ENCODE measurements at regions not wholly inside any gene's neighbourhood (a gene's known extent, or its start where the extent isn't known, plus 50 kb on each side); places are given as distances from the start of the nearest gene placed in this dataset.

- TF ChIP-seq CTCF (IDR thresholded peaks at IDR 0.05) = no peak
- TF ChIP-seq CREB1 (CRISPR knock-in tag; IDR thresholded peaks at IDR 0.05) = no peak
- no peak for TF ChIP-seq IRF1 (CRISPR knock-in tag; IDR thresholded peaks at IDR 0.05)
- TF ChIP-seq ZNF121 (CRISPR knock-in tag; IDR thresholded peaks at IDR 0.05) = no peak
- no peak for TF ChIP-seq ZBTB21 (CRISPR knock-in tag; IDR thresholded peaks at IDR 0.05; ENCODE audit: borderline replicate concordance)
Observed at GRCh38 chr15:57895291-57895690, 170.2 kb downstream of the ALDH1A2 start.

Measured in WTC11 (cell line).